ENCODE measurements at regions not wholly inside any gene's neighbourhood (a gene's known extent, or its start where the extent isn't known, plus 50 kb on each side); places are given as distances from the start of the nearest gene placed in this dataset.

GRCh38 chr6:91094806-91095475 lies 508.1 kb upstream of the MAP3K7 start:
- H3K4me3 ChIP-seq (ENCODE audit: low read depth, low read length, poor library complexity, severe bottlenecking) = no peak overlapping the region
- H3K4me1 ChIP-seq (ENCODE audit: insufficient read depth, low read length, poor library complexity, severe bottlenecking) = peaks cover 16% of the 10 kb centered on the region
- intact Hi-C loops (cut with micrococcal nuclease; ENCODE audit: unreplicated experiment) = no loop called here
- TF ChIP-seq CTCF (conservative IDR thresholded peaks at IDR 0.05; ENCODE audit: low read depth, low read length) (no peak), EZH2 (IDR thresholded peaks at IDR 0.05; ENCODE audit: borderline replicate concordance, low read depth, low read length, poor library complexity, severe bottlenecking) (no peak)
- CTCF ChIA-PET = no interaction called here
- H3K27me3 ChIP-seq (replicated peaks; ENCODE audit: insufficient read depth, low read depth, low read length, poor library complexity) = no peaks in the 10 kb centered on the region
- POLR2A ChIA-PET (ENCODE audit: low non-redundant PET) = no interaction called here
- H3K27ac ChIP-seq (ENCODE audit: low read depth, low read length, poor library complexity, severe bottlenecking) = no peak overlapping the region
- no peak for DNase-seq (ENCODE audit: low spot score)
- H3K9me3 ChIP-seq (ENCODE audit: low read depth, low read length, poor library complexity, severe bottlenecking) = no peaks in the 10 kb centered on the region
- no peaks in the 10 kb centered on the region for H3K36me3 ChIP-seq (ENCODE audit: insufficient read depth, low read length, poor library complexity, severe bottlenecking)
- BruUV-seq (replicated peaks) = no TSS peak

- ChIA-PET POLR2A (ENCODE audit: low non-redundant PET) (no interaction called here), CTCF (interaction anchor here (0.6 kb wide), 1 partner anchor 11 kb away, joined by 3 read pairs; no protein-coding TSS in a partner anchor)
- peak; percentile 6 for DNase-seq (ENCODE audit: low spot score)
- TF ChIP-seq CTCF (conservative IDR thresholded peaks at IDR 0.05; ENCODE audit: low read depth, low read length) = no peak
- no peak for TF ChIP-seq EZH2 (IDR thresholded peaks at IDR 0.05; ENCODE audit: borderline replicate concordance, low read depth, low read length, poor library complexity, severe bottlenecking)
- intact Hi-C loops (cut with micrococcal nuclease; ENCODE audit: unreplicated experiment) = no loop called here
- Histone ChIP-seq H3K4me3 (ENCODE audit: low read depth, low read length, poor library complexity, severe bottlenecking) (no peak overlapping the region), H3K27me3 (replicated peaks; ENCODE audit: insufficient read depth, low read depth, low read length, poor library complexity) (no peaks in the 10 kb centered on the region), H3K36me3 (ENCODE audit: insufficient read depth, low read length, poor library complexity, severe bottlenecking) (no peaks in the 10 kb centered on the region), H3K9me3 (ENCODE audit: low read depth, low read length, poor library complexity, severe bottlenecking) (no peaks in the 10 kb centered on the region), H3K4me1 (ENCODE audit: insufficient read depth, low read length, poor library complexity, severe bottlenecking) (peaks cover 16% of the 10 kb centered on the region), H3K27ac (ENCODE audit: low read depth, low read length, poor library complexity, severe bottlenecking) (no peak overlapping the region)
- no TSS peak for BruUV-seq (replicated peaks)
Measured at GRCh38 chr6:91094341-91094740, 507.5 kb upstream of the MAP3K7 start.

- H3K9me3 ChIP-seq (ENCODE audit: low read depth, low read length, poor library complexity, severe bottlenecking) = no peaks in the 10 kb centered on the region
- no peak overlapping the region for H3K4me3 ChIP-seq (ENCODE audit: low read depth, low read length, poor library complexity, severe bottlenecking)
- H3K27me3 ChIP-seq (replicated peaks; ENCODE audit: insufficient read depth, low read depth, low read length, poor library complexity) = no peaks in the 10 kb centered on the region
- no peak for DNase-seq (ENCODE audit: low spot score)
- intact Hi-C loops (cut with micrococcal nuclease; ENCODE audit: unreplicated experiment) = loop anchor here (10.0 kb wide), 2 partner anchors 406 to 1556 kb away; no protein-coding TSS in a partner anchor
- TF ChIP-seq CTCF (conservative IDR thresholded peaks at IDR 0.05; ENCODE audit: low read depth, low read length) (no peak), EZH2 (IDR thresholded peaks at IDR 0.05; ENCODE audit: borderline replicate concordance, low read depth, low read length, poor library complexity, severe bottlenecking) (no peak)
- H3K27ac ChIP-seq (ENCODE audit: low read depth, low read length, poor library complexity, severe bottlenecking) = no peak overlapping the region
- peaks cover 8% of the 10 kb centered on the region for H3K4me1 ChIP-seq (ENCODE audit: insufficient read depth, low read length, poor library complexity, severe bottlenecking)
- ChIA-PET CTCF (no interaction called here), POLR2A (ENCODE audit: low non-redundant PET) (no interaction called here)
- H3K36me3 ChIP-seq (ENCODE audit: insufficient read depth, low read length, poor library complexity, severe bottlenecking) = no peaks in the 10 kb centered on the region
- no TSS peak for BruUV-seq (replicated peaks)
Measured at GRCh38 chr6:91088976-91089375, 502.1 kb upstream of the MAP3K7 start.

Data from A673 (cell line).